NCI-H2081 (cell line): ENCODE measurements at regions not wholly inside any gene's neighbourhood (a gene's known extent, or its start where the extent isn't known, plus 50 kb on each side); places are given as distances from the start of the nearest gene placed in this dataset.

Experiments used
- DNase-seq, 2 experiments: peaks; one replicate each; lab custom pipeline; 2025; lab: John Stamatoyannopoulos, UW

DNA sequence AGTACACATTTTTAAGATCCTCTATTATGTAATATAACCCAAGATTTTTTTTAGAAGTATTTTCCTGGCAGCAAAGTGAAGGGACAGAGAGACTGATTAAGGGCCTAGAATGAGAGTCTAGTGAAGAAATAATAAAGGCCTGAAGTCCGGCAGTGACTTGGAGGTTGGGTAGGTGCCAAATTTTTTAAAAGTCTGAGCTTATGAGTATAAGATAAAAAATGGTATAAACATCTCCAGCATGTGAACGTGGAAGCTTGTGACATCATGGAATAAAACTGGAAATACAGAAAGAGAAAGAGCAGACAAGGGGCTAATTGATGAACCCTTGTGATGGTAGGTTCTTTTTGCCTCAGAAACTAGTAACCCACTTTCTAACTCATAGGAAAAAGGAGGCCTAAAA is 174.6 kb downstream of the SUCLA2 start:
- no peak for DNase-seq

DNA sequence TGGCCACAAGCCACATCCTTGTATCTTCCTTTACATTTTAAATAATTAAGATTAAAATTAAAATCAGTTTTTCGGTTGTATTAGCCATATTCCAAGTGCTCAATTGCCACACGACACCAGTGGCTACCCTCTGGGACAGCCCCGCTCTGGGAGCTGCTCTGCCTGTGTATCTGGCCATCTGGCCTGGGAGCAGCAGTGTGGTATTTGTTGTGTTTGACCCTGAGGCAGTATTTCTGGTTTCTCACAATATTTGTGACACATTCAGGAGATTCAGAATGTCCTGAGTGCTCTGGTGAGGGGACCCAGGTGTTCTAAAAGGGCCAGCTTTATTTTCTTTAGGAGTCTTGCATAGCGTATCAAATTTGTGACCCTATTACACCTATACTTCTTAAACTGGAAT is 179.0 kb downstream of the SUCLA2 start:
- no peak for DNase-seq

DNA sequence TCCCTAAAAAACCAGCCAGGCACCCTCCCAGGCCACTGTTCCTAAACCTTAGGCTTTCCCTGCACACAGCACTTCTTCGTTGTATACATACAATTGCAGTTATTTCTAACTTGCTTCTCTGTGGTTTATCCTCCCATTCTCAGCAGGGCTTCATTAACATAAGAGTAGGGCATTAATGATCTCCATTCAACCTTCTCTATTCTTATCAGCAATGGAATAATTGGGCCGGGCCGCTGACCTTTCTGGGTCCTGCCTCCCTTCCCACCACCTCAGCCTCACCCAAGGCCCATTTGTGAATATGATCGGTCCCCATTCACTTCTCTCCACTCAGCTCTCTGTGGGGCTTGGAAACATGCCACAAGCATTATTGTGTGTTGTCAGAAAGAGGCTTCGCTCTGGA is 184.2 kb downstream of the SUCLA2 start:
- no peak for DNase-seq

DNA sequence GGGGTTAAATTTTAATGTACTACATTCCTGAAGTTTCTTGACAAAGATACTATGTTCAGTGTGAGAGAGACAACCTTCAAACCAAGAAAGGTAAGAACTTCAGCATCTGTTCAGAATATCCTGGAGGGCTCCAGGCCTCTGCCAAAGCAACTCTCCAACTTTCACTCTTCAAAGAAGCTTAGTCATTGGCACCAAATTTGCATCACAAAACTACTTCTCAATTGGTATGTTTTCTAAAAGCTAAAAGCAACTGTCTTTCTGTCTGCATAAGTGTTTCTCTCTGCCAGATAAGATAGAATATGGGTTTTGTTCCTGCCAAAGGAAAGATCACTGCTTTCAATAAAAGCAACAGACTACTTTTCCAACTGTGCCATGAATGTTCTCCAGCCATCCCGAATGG is 187.4 kb downstream of the SUCLA2 start:
- no peak for DNase-seq

DNA sequence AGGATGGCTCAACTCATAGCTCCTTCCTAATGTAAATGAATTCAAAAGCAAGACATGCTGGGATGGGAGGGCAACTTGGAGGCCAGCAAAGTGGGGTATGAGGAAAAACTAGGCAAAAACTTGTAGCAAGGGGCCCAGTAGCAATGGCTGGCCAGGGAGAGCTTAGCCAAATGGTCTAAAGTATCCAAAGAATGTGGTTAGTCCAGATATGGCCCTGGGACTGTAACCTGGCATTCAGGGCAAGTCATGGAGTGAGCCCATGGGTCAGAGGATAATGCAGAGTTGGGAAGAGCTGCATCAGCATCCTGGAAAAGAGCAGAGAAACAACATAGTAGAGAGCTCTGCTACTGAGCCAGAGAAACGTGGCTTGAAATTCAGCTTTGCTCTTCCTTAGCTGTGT is 191.7 kb downstream of the SUCLA2 start:
- DNase-seq = no peak

DNA sequence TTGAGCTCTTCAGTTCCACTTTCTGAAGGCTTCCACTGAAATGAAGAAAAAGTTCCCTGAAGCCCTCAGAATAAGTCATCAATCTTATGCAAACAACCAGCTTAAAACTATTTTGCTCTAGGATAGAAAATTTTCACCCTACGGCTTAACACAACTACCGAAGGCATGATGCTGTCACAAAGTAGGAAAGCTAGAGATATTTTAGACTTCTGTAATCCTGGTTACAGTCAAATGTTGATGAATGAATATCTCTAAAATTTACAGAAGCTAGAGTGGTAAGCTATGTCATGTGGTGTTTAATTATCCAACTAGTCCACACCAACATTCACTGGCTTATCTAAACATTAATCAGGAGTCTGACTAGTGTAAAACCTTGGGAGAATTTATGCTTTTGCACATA is 197.9 kb downstream of the SUCLA2 start:
- no peak for DNase-seq

DNA sequence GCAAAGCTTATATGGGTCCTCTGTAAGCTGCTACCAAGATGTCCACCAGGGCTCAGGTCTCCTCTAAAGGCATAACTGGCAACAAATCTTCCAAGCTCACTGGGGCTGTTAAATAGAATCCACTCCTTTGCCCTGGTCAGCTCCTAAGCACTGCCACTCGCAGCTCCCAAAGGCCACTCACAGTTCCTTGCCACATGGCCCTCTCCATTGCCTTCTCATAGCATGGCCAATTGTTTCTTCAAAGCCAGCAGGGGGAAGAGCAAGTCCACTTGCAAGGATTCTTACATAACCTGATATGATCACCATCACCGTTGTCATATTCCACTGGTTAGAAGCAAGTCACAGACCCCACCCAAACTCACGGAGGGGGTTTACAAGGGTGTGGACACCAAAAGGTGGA is 199.5 kb downstream of the SUCLA2 start:
- DNase-seq = no peak

DNA sequence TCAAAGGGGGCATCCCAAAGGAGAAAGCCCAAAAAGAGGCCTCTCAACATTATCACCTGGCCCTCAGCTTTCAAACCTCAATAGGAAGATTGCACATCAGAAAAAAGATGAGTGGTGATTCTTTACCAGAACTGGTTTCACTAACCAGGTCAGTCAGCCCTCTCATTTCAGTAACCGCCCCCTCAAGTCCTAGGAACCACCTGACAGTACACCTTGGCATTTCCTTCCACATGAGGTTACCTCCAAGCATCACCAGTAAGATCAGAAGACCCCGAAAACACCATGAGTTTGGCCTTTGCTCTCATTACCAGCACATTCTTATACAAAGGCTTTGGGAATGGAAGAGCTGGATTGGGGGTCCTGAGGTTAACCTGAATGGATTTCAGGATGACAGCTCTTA is 200.5 kb downstream of the SUCLA2 start:
- DNase-seq = no peak

DNA sequence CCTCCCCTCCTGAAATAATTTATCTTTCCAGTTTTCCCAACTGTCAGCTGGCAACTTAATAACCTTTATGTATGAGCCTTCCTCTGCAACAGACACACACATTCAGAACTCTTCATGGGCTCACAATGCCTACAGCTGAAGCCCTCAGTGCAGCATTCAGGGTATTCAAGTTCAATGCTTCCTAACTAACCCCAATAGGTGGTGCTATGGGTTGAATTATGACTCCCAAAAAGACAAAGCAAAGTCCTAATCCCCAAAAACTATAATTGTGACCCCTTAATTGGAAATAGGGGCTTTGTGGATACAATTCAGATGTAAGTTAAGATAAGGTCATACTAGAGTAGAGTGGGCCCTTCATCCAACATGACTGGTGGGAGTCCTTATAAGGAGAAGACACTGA is 202.2 kb downstream of the SUCLA2 start:
- DNase-seq = no peak

DNA sequence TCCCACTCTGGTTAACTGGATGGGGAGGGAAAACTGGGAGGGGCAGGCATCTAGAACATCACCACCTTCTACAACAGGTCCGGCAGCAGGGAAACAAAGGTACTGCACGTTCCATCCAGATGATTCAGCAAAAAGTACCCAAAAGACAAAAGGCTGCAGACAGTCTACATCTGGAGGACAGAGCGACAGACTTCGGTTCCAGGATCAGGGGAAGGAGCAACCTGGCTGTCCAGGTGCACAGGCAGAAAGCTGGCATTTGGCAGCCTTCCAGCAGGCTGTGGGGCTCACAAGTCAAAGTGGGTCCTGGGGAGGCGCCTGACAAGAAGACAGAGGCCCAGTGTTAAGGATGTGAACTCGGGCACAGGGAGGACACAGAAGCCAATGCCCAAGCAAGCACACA is 202.9 kb downstream of the SUCLA2 start:
- no peak for DNase-seq

DNA sequence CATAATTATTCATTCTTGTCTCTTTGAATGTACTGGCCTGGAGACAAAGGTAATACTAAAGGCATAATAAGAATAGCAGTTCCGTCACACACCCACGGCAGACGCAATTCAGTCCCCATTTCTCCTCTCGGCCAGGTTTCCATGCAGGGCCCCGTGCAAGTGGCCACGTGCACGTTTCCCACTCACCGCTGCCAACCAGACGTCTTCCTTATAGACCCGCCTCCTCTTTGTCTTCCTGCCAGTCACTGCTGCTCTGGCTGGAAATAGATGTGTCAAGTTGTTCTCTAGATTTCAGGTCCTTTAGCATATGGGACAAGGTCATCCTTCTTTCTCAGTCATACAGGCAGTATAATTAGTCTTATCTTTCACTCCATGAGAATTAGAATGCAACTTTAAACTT is 204.3 kb downstream of the SUCLA2 start:
- no peak for DNase-seq

DNA sequence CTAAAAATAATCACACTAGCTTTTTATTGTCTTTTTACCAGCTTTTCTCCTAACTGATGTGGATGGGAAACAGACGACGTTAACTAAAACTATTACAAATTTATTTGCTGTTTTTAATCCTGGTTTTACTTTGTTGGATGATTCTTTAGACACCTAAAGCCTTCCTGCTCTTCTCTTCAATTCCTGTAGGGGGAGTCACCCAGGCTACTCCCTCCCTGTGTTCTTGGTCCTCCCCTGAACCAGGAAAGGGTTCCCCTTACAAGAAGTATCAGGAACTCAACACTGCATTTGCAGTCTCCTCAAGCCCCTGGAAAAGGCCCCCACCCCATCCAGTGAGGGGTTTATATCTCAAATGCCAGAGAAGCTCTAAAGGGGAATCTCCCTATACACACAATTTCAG is 206.1 kb downstream of the SUCLA2 start:
- DNase-seq = no peak

DNA sequence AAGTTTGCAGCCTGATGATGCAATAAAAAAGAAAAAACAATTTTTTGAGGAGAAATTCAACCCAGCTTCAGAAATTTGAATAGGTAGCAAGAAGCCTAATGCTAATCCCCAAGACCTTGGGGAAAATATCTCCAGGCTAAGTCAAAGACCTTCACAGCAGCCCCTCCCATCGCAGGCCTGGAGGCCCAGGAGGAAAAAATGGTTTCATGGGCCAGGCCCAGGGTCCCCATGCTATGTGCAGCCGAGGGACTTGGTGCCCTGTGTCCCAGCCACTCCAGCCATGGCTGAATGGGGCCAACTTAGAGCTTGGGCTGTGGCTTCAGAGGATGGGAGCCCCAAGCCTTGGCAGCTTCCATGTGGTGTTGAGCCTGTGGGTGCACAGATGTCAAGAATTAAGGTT is 210.3 kb downstream of the SUCLA2 start:
- no peak for DNase-seq

DNA sequence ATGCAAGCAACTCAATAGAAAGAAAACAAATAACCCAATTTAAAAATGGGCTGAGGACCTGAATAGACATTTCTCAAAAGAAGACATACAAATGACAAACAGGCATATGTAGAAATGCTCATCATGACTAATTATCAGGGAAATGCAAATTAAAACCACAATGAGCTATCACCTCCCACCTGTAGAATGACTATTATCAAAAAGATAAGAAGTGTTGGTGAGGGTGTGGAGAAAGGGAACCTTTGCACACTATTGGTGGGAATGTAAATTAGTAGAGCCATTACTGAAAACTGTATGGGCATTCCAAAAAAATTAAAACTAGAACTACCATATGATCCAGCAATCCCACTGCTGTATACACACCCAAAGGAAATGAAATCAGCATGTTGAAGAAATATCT is 212.2 kb downstream of the SUCLA2 start:
- DNase-seq = no peak

DNA sequence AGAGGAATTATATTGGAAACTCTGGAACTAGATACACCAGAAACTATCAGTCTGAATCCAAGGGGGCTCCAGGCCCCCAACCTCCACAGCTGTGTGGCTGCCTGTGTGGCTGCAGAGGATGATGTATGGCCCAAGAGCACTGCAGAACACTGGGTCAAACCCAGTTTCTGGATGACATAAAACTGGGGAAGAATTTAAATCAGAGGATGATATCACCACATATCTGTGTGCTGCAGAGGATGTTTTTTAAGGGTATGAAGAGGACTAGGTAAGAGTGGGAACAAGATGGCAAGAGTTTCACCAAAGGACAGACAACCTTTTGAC is 226.4 kb downstream of the SUCLA2 start:
- no peak for DNase-seq

DNA sequence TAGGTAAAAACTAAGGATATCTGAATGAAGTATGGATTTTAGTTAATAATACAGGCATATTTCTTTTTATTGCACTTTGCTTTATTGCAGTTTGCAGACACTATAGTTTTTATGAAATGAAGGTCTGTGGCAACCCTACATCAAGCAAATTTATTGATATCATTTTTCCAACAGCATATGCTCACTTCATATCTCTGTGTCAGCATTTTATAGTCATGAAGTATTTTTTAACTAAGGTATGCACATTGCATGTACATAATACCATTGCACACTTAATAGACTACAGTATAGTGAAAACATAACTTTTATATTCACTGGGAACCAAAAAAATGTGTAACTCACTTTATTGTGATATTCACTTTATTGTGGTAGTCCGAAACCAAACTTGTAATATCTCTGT is 236.3 kb downstream of the SUCLA2 start:
- no peak for DNase-seq

DNA sequence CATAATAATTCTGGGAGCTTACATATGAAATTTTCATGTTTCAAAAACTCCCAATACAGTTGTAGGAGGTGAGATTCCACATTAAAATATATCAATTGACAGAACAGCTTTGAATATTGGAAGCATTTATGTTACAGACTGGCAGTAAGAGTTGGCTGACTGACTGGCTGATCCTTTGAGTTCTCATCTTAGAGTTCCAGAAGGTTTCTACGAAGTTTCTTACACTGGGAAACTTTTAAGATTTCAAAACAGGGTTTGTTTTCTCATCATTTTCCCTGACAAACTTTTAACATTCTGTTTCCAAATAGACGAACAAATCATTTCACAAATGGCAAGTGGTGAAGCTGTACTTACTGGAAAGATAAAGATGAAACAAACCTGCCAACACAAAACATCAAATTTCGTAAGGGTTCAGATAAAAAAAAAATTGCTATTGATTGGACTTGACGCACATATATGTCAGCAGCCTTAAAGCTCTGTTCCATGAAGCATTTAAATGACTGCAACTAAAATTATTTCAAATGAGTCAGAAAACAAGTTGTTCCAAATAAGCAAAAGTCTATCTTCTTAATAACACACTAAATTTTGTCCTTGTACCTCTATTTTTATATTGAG is 243.5 kb downstream of the SUCLA2 start:
- no peak for DNase-seq

DNA sequence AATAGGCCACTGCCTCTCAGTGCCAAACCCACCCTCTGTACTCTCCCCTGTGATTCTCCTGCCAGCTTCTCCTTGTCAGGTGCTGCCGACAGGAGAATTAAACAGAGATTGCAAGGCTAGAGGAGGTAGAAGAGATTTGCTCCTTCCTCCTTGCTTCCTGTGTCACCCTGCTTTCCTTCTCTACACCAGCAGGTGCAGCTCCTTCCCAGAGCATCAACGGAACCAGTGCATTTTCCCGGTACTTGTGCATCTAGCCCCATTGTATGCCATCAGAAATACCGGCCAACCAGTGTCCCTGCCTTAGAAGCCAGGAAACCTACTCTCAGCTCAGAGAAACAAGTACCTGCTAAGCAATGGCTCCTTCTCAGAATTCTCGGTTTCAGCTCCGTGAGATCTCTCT is 253.2 kb downstream of the SUCLA2 start:
- DNase-seq = no peak

DNA sequence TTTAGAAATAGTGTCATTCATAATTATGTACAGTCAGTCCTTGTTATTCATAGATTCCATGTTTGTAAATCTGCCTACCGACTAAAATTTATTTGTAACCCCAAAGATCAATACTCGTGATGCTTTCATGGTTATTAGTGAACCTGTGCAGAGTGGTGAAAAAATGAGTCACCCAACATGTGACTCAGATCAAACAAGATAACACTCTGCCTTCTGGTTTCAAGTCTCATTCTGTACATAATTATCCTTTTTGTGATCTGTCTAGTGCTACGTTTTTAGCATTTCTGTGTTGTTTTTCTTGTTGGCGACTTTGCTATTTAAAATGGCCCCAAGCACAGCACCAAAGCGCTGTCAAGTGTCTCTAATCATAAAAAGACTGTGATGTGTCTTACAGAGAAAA is 274.7 kb downstream of the SUCLA2 start:
- DNase-seq = peak in 1 of 2 experiments; percentile 1

DNA sequence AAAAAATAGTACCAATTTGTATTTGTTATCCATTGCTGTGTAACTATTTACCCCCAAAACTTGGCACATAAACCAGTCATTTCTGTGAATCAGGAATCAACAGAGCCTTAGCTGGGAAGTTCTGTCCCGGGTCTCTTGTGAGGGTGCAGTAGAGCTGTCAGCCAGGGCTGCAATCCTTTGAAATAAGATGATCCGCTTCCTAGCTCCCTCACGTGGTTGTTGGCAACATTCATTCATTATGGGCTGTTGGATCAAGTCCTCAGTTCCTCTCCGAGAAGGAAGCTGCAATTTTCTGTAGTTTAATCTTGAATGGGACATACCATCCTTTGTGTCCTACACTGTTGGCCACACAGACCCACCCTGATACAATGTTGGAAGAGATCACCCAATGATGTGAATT is 277.2 kb downstream of the SUCLA2 start:
- DNase-seq = no peak

DNA sequence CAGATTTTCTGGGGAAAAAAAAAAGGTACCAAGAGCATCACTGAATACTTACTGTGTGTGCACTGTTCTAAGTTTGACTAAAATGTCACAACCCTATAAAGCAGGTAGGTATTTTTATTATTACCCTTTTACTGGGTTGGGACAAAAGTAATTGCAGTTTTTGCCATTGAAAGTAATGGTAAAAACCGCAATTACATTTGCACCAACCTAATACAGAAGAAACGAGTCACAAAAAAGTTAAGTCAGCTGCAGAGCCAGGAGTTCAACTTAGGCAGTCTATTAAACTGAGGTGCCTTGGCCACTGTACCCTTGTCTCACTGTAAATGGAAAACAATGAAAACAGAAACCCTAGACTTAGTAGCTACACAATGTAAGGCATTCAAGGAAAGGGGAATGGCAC is 281.9 kb downstream of the SUCLA2 start:
- DNase-seq = no peak

DNA sequence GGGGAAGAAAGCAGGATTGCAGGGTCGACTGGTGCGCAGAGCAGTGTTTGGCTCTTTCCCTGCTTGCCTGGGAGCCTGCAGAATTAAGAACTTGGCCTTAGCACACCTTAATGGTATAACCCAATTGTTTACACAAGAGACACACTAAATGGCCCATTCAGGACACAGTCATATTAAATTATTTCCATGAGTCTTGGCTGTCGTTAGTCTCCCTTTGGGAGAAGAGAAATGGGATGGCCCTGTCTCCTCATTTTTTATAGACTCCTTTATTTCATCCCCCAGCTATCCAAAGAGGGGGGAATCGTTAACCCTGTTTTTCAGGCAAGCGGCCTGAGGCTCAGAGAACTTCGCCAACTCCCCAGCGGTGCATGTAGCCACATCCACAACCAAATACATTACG is 282.5 kb downstream of the SUCLA2 start:
- no peak for DNase-seq

DNA sequence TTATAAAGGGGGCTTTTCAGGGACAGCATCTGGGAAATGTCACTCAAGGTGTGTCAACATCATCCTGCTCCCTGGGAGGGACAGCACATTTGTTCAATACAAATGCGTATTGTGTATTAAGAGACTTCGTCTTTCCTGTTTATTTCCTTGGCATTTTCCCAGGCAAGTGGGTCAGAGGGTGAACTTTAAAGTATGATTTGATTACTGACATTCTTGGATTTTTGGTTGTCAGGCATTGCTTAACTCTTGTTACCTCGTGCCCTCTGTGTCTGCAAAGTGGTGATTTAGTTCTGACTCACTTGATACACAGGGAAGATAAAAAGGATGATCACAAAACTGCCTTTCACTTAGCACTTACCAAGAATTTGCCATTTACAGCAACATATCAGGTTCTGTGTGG is 292.7 kb downstream of the SUCLA2 start:
- DNase-seq = no peak

DNA sequence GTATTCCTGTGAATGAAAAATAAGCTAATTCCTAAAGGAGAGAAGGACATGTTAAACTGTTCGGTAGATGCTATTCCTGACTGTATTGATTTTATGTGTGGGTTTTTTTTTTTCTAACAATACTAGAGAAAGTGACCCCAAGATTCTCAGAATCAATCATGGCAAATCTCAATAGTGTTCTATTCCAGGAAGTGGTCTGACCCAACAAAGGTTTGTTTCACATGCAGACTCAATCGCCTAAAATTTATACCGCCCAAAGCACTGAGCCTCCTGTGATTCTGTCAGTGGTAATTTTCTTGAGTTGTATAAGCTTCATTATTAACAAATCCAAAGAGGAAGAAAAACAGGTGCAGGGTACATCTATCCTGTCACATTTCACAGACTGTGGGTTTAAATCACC is 293.7 kb downstream of the SUCLA2 start:
- DNase-seq = no peak

DNA sequence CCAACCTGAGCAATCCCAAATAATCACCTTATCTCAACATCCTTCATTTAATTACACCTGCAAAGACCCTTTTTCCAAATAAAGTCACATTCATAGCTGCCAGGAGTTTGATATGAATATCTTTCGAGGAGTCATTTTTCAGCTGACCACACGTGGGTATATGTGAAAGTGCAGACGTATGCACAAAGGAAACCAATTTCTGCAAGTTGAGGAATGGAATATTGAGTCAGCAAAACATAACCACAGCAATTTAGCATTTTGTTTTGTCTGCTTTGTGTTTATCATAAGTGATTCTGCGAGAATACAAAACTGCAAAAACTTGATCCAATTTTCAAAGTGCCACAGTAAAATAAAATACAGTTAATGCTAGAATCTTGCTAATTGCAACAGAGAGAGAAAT is 295.9 kb downstream of the SUCLA2 start:
- no peak for DNase-seq
